GM18511 (cell line): ENCODE measurements at regions not wholly inside any gene's neighbourhood (a gene's known extent, or its start where the extent isn't known, plus 50 kb on each side); places are given as distances from the start of the nearest gene placed in this dataset.

Source experiments
- ATAC-seq: cut with Tn5 transposase; IDR thresholded peaks from one replicate; pipeline ENCODE4 v1.9.1; 2021; ENCODE audit warnings: mild to moderate bottlenecking, moderate library complexity; ENCODE audit not compliant: unreplicated experiment

- ATAC-seq: no peak
Measured at GRCh38 chr2:117492209-117492851, 322.2 kb upstream of the DDX18 start.

- no peak for ATAC-seq
Measured at GRCh38 chr2:117500721-117501120, 313.8 kb upstream of the DDX18 start.

GRCh38 chr2:117502121-117502520 is 312.4 kb upstream of the DDX18 start:
- ATAC-seq: no peak

- ATAC-seq: no peak
Measured at GRCh38 chr2:117512307-117512706, 302.2 kb upstream of the DDX18 start.

GRCh38 chr2:117514371-117514770 is 300.1 kb upstream of the DDX18 start:
- ATAC-seq: no peak

GRCh38 chr2:117519238-117519637 is 295.3 kb upstream of the DDX18 start:
- ATAC-seq: no peak

- no peak for ATAC-seq
Measured at GRCh38 chr2:117519721-117520120, 294.8 kb upstream of the DDX18 start.

GRCh38 chr2:117523267-117523666 is 291.2 kb upstream of the DDX18 start:
- ATAC-seq: no peak

GRCh38 chr2:117523711-117524238 is 290.7 kb upstream of the DDX18 start:
- ATAC-seq: no peak

GRCh38 chr2:117536139-117536538 is 278.4 kb upstream of the DDX18 start:
- ATAC-seq: no peak

- no peak for ATAC-seq
Measured at GRCh38 chr2:117537032-117537431, 277.5 kb upstream of the DDX18 start.

GRCh38 chr2:117551858-117552257 is 262.6 kb upstream of the DDX18 start:
- ATAC-seq: no peak

GRCh38 chr2:117553448-117553847 is 261.0 kb upstream of the DDX18 start:
- ATAC-seq: no peak

- no peak for ATAC-seq
Measured at GRCh38 chr2:117555965-117556364, 258.5 kb upstream of the DDX18 start.

GRCh38 chr2:117557626-117558025 is 256.9 kb upstream of the DDX18 start:
- ATAC-seq: no peak

- no peak for ATAC-seq
Measured at GRCh38 chr2:117562654-117563053, 251.8 kb upstream of the DDX18 start.

GRCh38 chr2:117571590-117572349 is 242.7 kb upstream of the DDX18 start:
- ATAC-seq: no peak

GRCh38 chr2:117587310-117587709 is 227.2 kb upstream of the DDX18 start:
- no peak for ATAC-seq

GRCh38 chr2:117603060-117603459 is 211.4 kb upstream of the DDX18 start:
- ATAC-seq: no peak

GRCh38 chr2:117603567-117603966 is 210.9 kb upstream of the DDX18 start:
- ATAC-seq: no peak

GRCh38 chr2:117607202-117607601 is 207.3 kb upstream of the DDX18 start:
- ATAC-seq: no peak

GRCh38 chr2:117613101-117613500 is 201.4 kb upstream of the DDX18 start:
- no peak for ATAC-seq
